Head of caudate nucleus (tissue), 42 donors: ENCODE measurements at regions not wholly inside any gene's neighbourhood (a gene's known extent, or its start where the extent isn't known, plus 50 kb on each side); places are given as distances from the start of the nearest gene placed in this dataset.

ENCODE experiments used
- DNase-seq, 42 donors: peaks; one replicate each; pipeline versions ENCODE4 v3.0.0 to v3.0.0-alpha.2; 2020 to 2021; ENCODE audit warnings: mixed read lengths in 7 of 42
- intact Hi-C: fragments of 100-400 bp; cut with DNase I; formaldehyde crosslinking; loops from one replicate; pipeline ENCODE4 v1.15.0; 2022

GRCh38 chr5:61720829-61721228 is 388.8 kb downstream of the ZSWIM6 start:
- intact Hi-C loops: no loop called here
- DNase-seq: no peak

GRCh38 chr5:61724102-61724501 is 392.0 kb downstream of the ZSWIM6 start:
- intact Hi-C loops: no loop called here
- no peak for DNase-seq

GRCh38 chr5:61728287-61728686 is 396.2 kb downstream of the ZSWIM6 start:
- intact Hi-C loops: no loop called here

GRCh38 chr5:61730866-61731265 is 398.8 kb downstream of the ZSWIM6 start:
- peak in 1 of 42 donors; percentile 13 for DNase-seq
- intact Hi-C loops: no loop called here

More at GRCh38 chr5:61728287-61728686, 396.2 kb downstream of the ZSWIM6 start:
- no peak for DNase-seq

- DNase-seq: no peak
- intact Hi-C loops: no loop called here
Measured at GRCh38 chr5:61731267-61731945, 399.3 kb downstream of the ZSWIM6 start.

GRCh38 chr5:61731946-61732314 is 399.9 kb downstream of the ZSWIM6 start:
- no peak for DNase-seq
- intact Hi-C loops: no loop called here

GRCh38 chr5:61732369-61732768 is 400.3 kb downstream of the ZSWIM6 start:
- intact Hi-C loops: no loop called here
- peak; percentile 52 to 86 (median 70) for DNase-seq

GRCh38 chr5:61732796-61733195 is 400.7 kb downstream of the ZSWIM6 start:
- DNase-seq: peak in 33 of 42 donors; percentile 11 to 67 (median 42)
- intact Hi-C loops: no loop called here

- peak in 1 of 42 donors; percentile 15 for DNase-seq
- intact Hi-C loops: no loop called here
Measured at GRCh38 chr5:61734001-61734400, 401.9 kb downstream of the ZSWIM6 start.

- intact Hi-C loops: no loop called here
- DNase-seq: no peak
Measured at GRCh38 chr5:61734966-61735365, 402.9 kb downstream of the ZSWIM6 start.

GRCh38 chr5:61735531-61735930 is 403.5 kb downstream of the ZSWIM6 start:
- intact Hi-C loops: no loop called here
- DNase-seq: no peak

GRCh38 chr5:61735995-61736394 is 403.9 kb downstream of the ZSWIM6 start:
- intact Hi-C loops: no loop called here
- no peak for DNase-seq

- DNase-seq: peak in 1 of 42 donors; percentile 7
- intact Hi-C loops: no loop called here
Measured at GRCh38 chr5:61737301-61737963, 405.4 kb downstream of the ZSWIM6 start.

- intact Hi-C loops: no loop called here
- no peak for DNase-seq
Measured at GRCh38 chr5:61737964-61738340, 405.9 kb downstream of the ZSWIM6 start.

GRCh38 chr5:61738446-61738845 is 406.4 kb downstream of the ZSWIM6 start:
- intact Hi-C loops: no loop called here
- DNase-seq: no peak

GRCh38 chr5:61744690-61745619 is 412.9 kb downstream of the ZSWIM6 start:
- no peak for DNase-seq
- intact Hi-C loops: no loop called here

- intact Hi-C loops: no loop called here
- no peak for DNase-seq
Measured at GRCh38 chr5:61746831-61747575, 414.9 kb downstream of the ZSWIM6 start.

- intact Hi-C loops: no loop called here
- no peak for DNase-seq
Measured at GRCh38 chr5:61748121-61748520, 416.1 kb downstream of the ZSWIM6 start.

GRCh38 chr5:61748651-61749050 is 416.6 kb downstream of the ZSWIM6 start:
- DNase-seq: no peak
- intact Hi-C loops: no loop called here
